ENCODE measurements at regions not wholly inside any gene's neighbourhood (a gene's known extent, or its start where the extent isn't known, plus 50 kb on each side); places are given as distances from the start of the nearest gene placed in this dataset.

- peak; percentile 38 for DNase-seq (ENCODE audit: low read depth)
- no peak overlapping the region for H3K4me3 ChIP-seq (ENCODE audit: control insufficient read depth, low read depth, low read length)
- TF ChIP-seq CTCF (conservative IDR thresholded peaks at IDR 0.05; ENCODE audit: control insufficient read depth, insufficient read depth, low read depth, low read length): no peak
Observed at GRCh38 chr6:15131651-15132061, 114.2 kb upstream of the JARID2 start.

- no peak for TF ChIP-seq CTCF (conservative IDR thresholded peaks at IDR 0.05; ENCODE audit: control insufficient read depth, insufficient read depth, low read depth, low read length)
- H3K4me3 ChIP-seq (ENCODE audit: control insufficient read depth, low read depth, low read length): no peak overlapping the region
- DNase-seq (ENCODE audit: low read depth): no peak
Observed at GRCh38 chr6:15132167-15132566, 113.7 kb upstream of the JARID2 start.

- H3K4me3 ChIP-seq (ENCODE audit: control insufficient read depth, low read depth, low read length): no peak overlapping the region
- DNase-seq (ENCODE audit: low read depth): peak; percentile 98
- TF ChIP-seq CTCF (conservative IDR thresholded peaks at IDR 0.05; ENCODE audit: control insufficient read depth, insufficient read depth, low read depth, low read length): no peak
Observed at GRCh38 chr6:15132854-15133670, 112.8 kb upstream of the JARID2 start.

- H3K4me3 ChIP-seq (ENCODE audit: control insufficient read depth, low read depth, low read length): no peak overlapping the region
- TF ChIP-seq CTCF (conservative IDR thresholded peaks at IDR 0.05; ENCODE audit: control insufficient read depth, insufficient read depth, low read depth, low read length): no peak
- DNase-seq (ENCODE audit: low read depth): no peak
Observed at GRCh38 chr6:15137086-15137485, 108.8 kb upstream of the JARID2 start.

GRCh38 chr6:15143086-15143485 lies 102.8 kb upstream of the JARID2 start:
- DNase-seq (ENCODE audit: low read depth): no peak
- TF ChIP-seq CTCF (conservative IDR thresholded peaks at IDR 0.05; ENCODE audit: control insufficient read depth, insufficient read depth, low read depth, low read length): no peak
- no peak overlapping the region for H3K4me3 ChIP-seq (ENCODE audit: control insufficient read depth, low read depth, low read length)

GRCh38 chr6:15143540-15143939 lies 102.3 kb upstream of the JARID2 start:
- no peak overlapping the region for H3K4me3 ChIP-seq (ENCODE audit: control insufficient read depth, low read depth, low read length)
- TF ChIP-seq CTCF (conservative IDR thresholded peaks at IDR 0.05; ENCODE audit: control insufficient read depth, insufficient read depth, low read depth, low read length): no peak
- no peak for DNase-seq (ENCODE audit: low read depth)

All from fibroblast of mammary gland (primary cell).